Esophagus (tissue), 2 donors: ENCODE measurements at regions not wholly inside any gene's neighbourhood (a gene's known extent, or its start where the extent isn't known, plus 50 kb on each side); places are given as distances from the start of the nearest gene placed in this dataset.
"Not testable (repeated sequence)": the region's sequence is repeated elsewhere in the genome, so short reads cannot be mapped to it uniquely, and the experiment has no call there.

ENCODE experiments used
- H3K27ac ChIP-seq, 2 donors: one replicate each; pipeline ENCODE4 v1.5.1; 2013; ENCODE audit warnings: low read depth in 2 of 2, mild to moderate bottlenecking in 2 of 2, inconsistent platforms in 1 of 2, low read length in 1 of 2, moderate library complexity in 1 of 2
- H3K27me3 ChIP-seq, 2 donors: one replicate each; pipeline ENCODE4 v1.6.1; 2013; ENCODE audit warnings: low read length in 2 of 2, control low read depth in 1 of 2, mild to moderate bottlenecking in 1 of 2; ENCODE audit not compliant: insufficient read depth in 2 of 2, control insufficient read depth in 1 of 2
- H3K36me3 ChIP-seq, 2 donors: one replicate each; pipeline ENCODE4 v1.6.1; 2013; ENCODE audit warnings: low read length in 1 of 2; ENCODE audit not compliant: control insufficient read depth in 2 of 2, insufficient read depth in 2 of 2
- H3K4me1 ChIP-seq, 2 donors: one replicate each; pipeline ENCODE4 v1.6.1; 2013; ENCODE audit warnings: low read length in 1 of 2; ENCODE audit not compliant: control insufficient read depth in 2 of 2, insufficient read depth in 2 of 2
- H3K4me3 ChIP-seq, 2 donors: one replicate each; pipeline ENCODE4 v1.5.1; 2013; ENCODE audit warnings: low read length in 2 of 2, mild to moderate bottlenecking in 2 of 2, low read depth in 1 of 2, moderate library complexity in 1 of 2
- H3K9me3 ChIP-seq, 2 donors: one replicate each; pipeline ENCODE4 v1.6.1; 2013; ENCODE audit warnings: mild to moderate bottlenecking in 2 of 2, low read depth in 1 of 2, low read length in 1 of 2, moderate library complexity in 1 of 2; ENCODE audit not compliant: control insufficient read depth in 2 of 2, insufficient read depth in 1 of 2
- WGBS, 2 donors: extraction: QIAGEN DNeasy Blood & Tissue Kit; methylation state at CpG; one replicate each; pipeline ENCODE4 v1.1.7; 2013; 5-methylcytosine and 5-hydroxymethylcytosine counted together
- donor health status: healthy with polysubstance abuse.
- donor health status: Bipolar disorder and iron deficiency.

GRCh38 chr15:81795899-81796298 is 249.9 kb downstream of the MEX3B start:
- Histone ChIP-seq H3K27ac (no peak overlapping the region), H3K27me3 (no peaks in the 10 kb centered on the region), H3K4me1 (no peaks in the 10 kb centered on the region), H3K9me3 (no peaks in the 10 kb centered on the region), H3K36me3 (no peaks in the 10 kb centered on the region), H3K4me3 (no peak overlapping the region)
- WGBS, 2 donors = 92 to 95% methylated on average over 1 of the region's 1 CpG

GRCh38 chr15:81792646-81793045 is 253.2 kb downstream of the MEX3B start:
- 69 to 79% methylated on average over 2 of the region's 2 CpGs for WGBS, 2 donors
- Histone ChIP-seq H3K4me1 (no peaks in the 10 kb centered on the region), H3K4me3 (no peak overlapping the region), H3K9me3 (no peaks in the 10 kb centered on the region), H3K36me3 (no peaks in the 10 kb centered on the region), H3K27ac (no peak overlapping the region), H3K27me3 (no peaks in the 10 kb centered on the region)

- 91 to 96% methylated on average over 2 of the region's 2 CpGs for WGBS, 2 donors
- not testable (repeated sequence) for H3K27me3 ChIP-seq, H3K4me3 ChIP-seq, H3K9me3 ChIP-seq, H3K4me1 ChIP-seq, H3K27ac ChIP-seq, H3K36me3 ChIP-seq
Measured at GRCh38 chr15:81791322-81791721, 254.5 kb downstream of the MEX3B start.

GRCh38 chr15:81789403-81789802 is 256.4 kb downstream of the MEX3B start:
- H3K27ac ChIP-seq = no peak overlapping the region
- H3K36me3 ChIP-seq = no peaks in the 10 kb centered on the region
- H3K27me3 ChIP-seq = no peaks in the 10 kb centered on the region
- 90 to 91% methylated on average over 4 of the region's 4 CpGs for WGBS, 2 donors
- no peaks in the 10 kb centered on the region for H3K4me1 ChIP-seq
- no peak overlapping the region for H3K4me3 ChIP-seq
- no peaks in the 10 kb centered on the region for H3K9me3 ChIP-seq

- H3K9me3 ChIP-seq = no peaks in the 10 kb centered on the region
- no peak overlapping the region for H3K27ac ChIP-seq
- 84 to 93% methylated on average over 4 of the region's 4 CpGs for WGBS, 2 donors
- no peaks in the 10 kb centered on the region for H3K27me3 ChIP-seq
- no peak overlapping the region for H3K4me3 ChIP-seq
- H3K4me1 ChIP-seq = no peaks in the 10 kb centered on the region
- no peaks in the 10 kb centered on the region for H3K36me3 ChIP-seq
Measured at GRCh38 chr15:81786776-81787175, 259.0 kb downstream of the MEX3B start.

- WGBS, 2 donors = 94 to 96% methylated on average over 5 of the region's 5 CpGs
Measured at GRCh38 chr15:81785679-81786078, 260.1 kb downstream of the MEX3B start.

GRCh38 chr15:81785181-81785580 is 260.6 kb downstream of the MEX3B start:
- WGBS, 2 donors = 54 to 59% methylated on average over 4 of the region's 4 CpGs
- Histone ChIP-seq H3K4me3 (no peak overlapping the region), H3K36me3 (no peaks in the 10 kb centered on the region)

More at GRCh38 chr15:81785679-81786078, 260.1 kb downstream of the MEX3B start:
- Histone ChIP-seq H3K4me1 (no peaks in the 10 kb centered on the region), H3K27me3 (no peaks in the 10 kb centered on the region), H3K36me3 (no peaks in the 10 kb centered on the region), H3K9me3 (no peaks in the 10 kb centered on the region), H3K27ac (no peak overlapping the region), H3K4me3 (no peak overlapping the region)

GRCh38 chr15:81784751-81785150 is 261.1 kb downstream of the MEX3B start:
- no peak overlapping the region for H3K27ac ChIP-seq
- H3K4me1 ChIP-seq = no peaks in the 10 kb centered on the region
- H3K4me3 ChIP-seq = no peak overlapping the region
- H3K36me3 ChIP-seq = no peaks in the 10 kb centered on the region
- no peaks in the 10 kb centered on the region for H3K27me3 ChIP-seq
- H3K9me3 ChIP-seq = no peaks in the 10 kb centered on the region
- WGBS, 2 donors = 84 to 87% methylated on average over 6 of the region's 6 CpGs

More at GRCh38 chr15:81785181-81785580, 260.6 kb downstream of the MEX3B start:
- no peaks in the 10 kb centered on the region for H3K4me1 ChIP-seq
- H3K9me3 ChIP-seq = no peaks in the 10 kb centered on the region
- H3K27me3 ChIP-seq = no peaks in the 10 kb centered on the region
- no peak overlapping the region for H3K27ac ChIP-seq

- Histone ChIP-seq H3K27me3 (no peaks in the 10 kb centered on the region), H3K4me1 (no peaks in the 10 kb centered on the region), H3K4me3 (no peak overlapping the region), H3K9me3 (no peaks in the 10 kb centered on the region), H3K36me3 (no peaks in the 10 kb centered on the region), H3K27ac (no peak overlapping the region)
- 75 to 84% methylated on average over 3 of the region's 3 CpGs for WGBS, 2 donors
Measured at GRCh38 chr15:81783586-81783985, 262.2 kb downstream of the MEX3B start.

- Histone ChIP-seq H3K9me3 (no peaks in the 10 kb centered on the region), H3K4me3 (no peak overlapping the region), H3K27ac (no peak overlapping the region), H3K4me1 (no peaks in the 10 kb centered on the region), H3K27me3 (no peaks in the 10 kb centered on the region), H3K36me3 (no peaks in the 10 kb centered on the region)
- WGBS, 2 donors = 79 to 89% methylated on average over 5 of the region's 5 CpGs
Measured at GRCh38 chr15:81783076-81783475, 262.7 kb downstream of the MEX3B start.
